AG20443 (cell line): ENCODE measurements at regions not wholly inside any gene's neighbourhood (a gene's known extent, or its start where the extent isn't known, plus 50 kb on each side); places are given as distances from the start of the nearest gene placed in this dataset.

Source experiments
- DNase-seq: peaks from one replicate; pipeline ENCODE4 v3.0.0; 2012; ENCODE audit warnings: low spot score, mixed read lengths

GRCh38 chr18:10226971-10227370 lies 227.5 kb upstream of the APCDD1 start:
- DNase-seq: peak; percentile 23

GRCh38 chr18:10228326-10228725 lies 226.1 kb upstream of the APCDD1 start:
- DNase-seq: no peak

GRCh38 chr18:10229458-10229857 lies 225.0 kb upstream of the APCDD1 start:
- no peak for DNase-seq

GRCh38 chr18:10230072-10230471 lies 224.4 kb upstream of the APCDD1 start:
- DNase-seq: peak; percentile 70

GRCh38 chr18:10231220-10231619 lies 223.2 kb upstream of the APCDD1 start:
- DNase-seq: no peak

GRCh38 chr18:10232062-10232461 lies 222.4 kb upstream of the APCDD1 start:
- DNase-seq: no peak

GRCh38 chr18:10233082-10233875 lies 221.2 kb upstream of the APCDD1 start:
- no peak for DNase-seq

- DNase-seq: peak; percentile 25
Measured at GRCh38 chr18:10234281-10234680, 220.2 kb upstream of the APCDD1 start.

GRCh38 chr18:10234912-10235660 lies 219.3 kb upstream of the APCDD1 start:
- DNase-seq: peak; percentile 78

- no peak for DNase-seq
Measured at GRCh38 chr18:10235661-10235952, 218.8 kb upstream of the APCDD1 start.

- peak; percentile 84 for DNase-seq
Measured at GRCh38 chr18:10239103-10239502, 215.3 kb upstream of the APCDD1 start.

GRCh38 chr18:10239991-10240634 lies 214.3 kb upstream of the APCDD1 start:
- DNase-seq: no peak

GRCh38 chr18:10240973-10241372 lies 213.5 kb upstream of the APCDD1 start:
- no peak for DNase-seq

GRCh38 chr18:10241579-10241978 lies 212.9 kb upstream of the APCDD1 start:
- no peak for DNase-seq

GRCh38 chr18:10242936-10243680 lies 211.3 kb upstream of the APCDD1 start:
- no peak for DNase-seq

- DNase-seq: no peak
Measured at GRCh38 chr18:10244341-10244740, 210.1 kb upstream of the APCDD1 start.

- DNase-seq: no peak
Measured at GRCh38 chr18:10245031-10245845, 209.2 kb upstream of the APCDD1 start.

- no peak for DNase-seq
Measured at GRCh38 chr18:10245846-10246175, 208.6 kb upstream of the APCDD1 start.

GRCh38 chr18:10247021-10247741 lies 207.3 kb upstream of the APCDD1 start:
- no peak for DNase-seq

GRCh38 chr18:10247742-10248082 lies 206.7 kb upstream of the APCDD1 start:
- no peak for DNase-seq

GRCh38 chr18:10248738-10249137 lies 205.7 kb upstream of the APCDD1 start:
- DNase-seq: no peak
